M059J (cell line): ENCODE measurements at regions not wholly inside any gene's neighbourhood (a gene's known extent, or its start where the extent isn't known, plus 50 kb on each side); places are given as distances from the start of the nearest gene placed in this dataset.
A peak's percentile ranks its signal among the peaks of the same experiment; 100 is the strongest.
"Not testable (repeated sequence)": the region's sequence is repeated elsewhere in the genome, so short reads cannot be mapped to it uniquely, and the experiment has no call there.

Experiments used
- DNase-seq: peaks from one replicate; pipeline ENCODE4 v3.0.0-alpha.2; 2012; ENCODE audit warnings: low read depth

DNA sequence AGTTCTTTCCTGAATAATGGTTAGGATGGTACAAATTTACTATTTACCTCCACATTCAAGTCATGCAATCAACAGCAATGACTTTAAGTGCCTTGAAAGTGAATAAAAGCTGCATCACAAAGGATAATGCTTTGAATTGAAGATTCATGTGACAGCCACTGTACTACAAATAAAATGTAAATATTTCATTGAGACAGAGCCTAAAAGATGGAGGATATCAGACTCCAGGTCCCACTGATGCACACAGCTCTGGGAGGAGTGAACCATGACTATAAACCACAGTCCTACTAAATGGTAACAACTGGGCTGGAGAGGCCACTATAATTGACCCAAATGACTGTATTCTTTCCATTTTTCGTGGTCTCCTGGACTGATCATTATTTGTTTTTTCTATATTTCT lies 576.9 kb downstream of the ADCYAP1 start:
- no peak for DNase-seq

DNA sequence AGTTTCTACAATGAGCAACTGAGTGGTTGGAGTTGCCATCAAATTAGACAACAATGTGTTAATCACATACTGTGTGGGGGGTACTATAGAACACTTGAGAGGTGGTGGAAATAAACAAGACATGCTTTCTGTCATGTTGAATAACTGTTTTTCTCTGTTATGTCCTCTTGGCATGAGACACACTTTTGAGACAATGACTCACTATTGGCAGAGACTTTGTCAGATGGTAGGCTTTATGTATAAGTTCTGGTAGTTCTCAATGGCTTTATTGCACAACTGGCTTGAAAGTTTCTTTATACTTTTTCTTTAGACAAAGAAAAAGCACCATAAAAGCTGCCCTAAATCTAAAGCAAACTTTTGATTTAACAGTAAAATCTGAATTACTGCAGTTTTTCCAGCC lies 578.7 kb downstream of the ADCYAP1 start:
- peak; percentile 14 for DNase-seq

GRCh38 chr18:1487457-1487856 lies 582.8 kb downstream of the ADCYAP1 start:
- DNase-seq: no peak

DNA sequence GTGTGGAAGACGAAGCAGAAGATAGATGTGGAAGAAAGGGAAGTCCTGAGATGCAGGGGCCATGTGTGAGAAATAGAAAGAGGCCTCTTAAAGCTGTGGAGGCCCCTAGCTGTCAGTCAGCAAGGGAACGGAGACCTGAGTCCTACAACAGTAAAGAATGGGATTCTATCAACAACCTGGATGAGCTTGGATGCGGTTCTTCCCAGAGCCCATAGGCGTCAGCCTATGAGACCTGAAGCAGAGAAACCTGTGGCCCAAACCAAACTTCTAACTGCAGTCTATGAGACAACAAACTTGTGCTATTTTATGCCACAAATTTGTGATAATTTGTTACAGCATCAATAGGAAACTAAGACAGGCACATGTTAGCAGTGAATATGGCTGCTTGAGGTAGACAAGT lies 583.7 kb downstream of the ADCYAP1 start:
- no peak for DNase-seq

DNA sequence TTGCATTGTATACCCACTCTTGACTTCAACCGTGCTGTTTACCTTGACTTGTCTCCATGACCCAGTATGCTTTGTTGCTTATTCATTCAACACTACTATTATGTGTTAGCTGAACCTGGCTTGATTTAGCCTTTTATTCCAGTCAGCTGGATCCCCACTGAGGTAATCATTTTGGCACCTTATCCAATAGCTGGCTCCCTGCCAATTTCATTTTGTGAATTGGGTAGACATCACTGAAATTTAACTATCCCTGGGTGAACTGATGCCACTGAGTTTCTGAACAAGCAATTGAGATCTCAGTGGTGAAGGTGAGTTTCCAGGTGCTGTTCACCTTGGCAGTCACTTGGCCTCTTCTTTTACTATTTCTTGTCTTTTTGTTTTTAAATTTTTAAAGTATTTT lies 584.3 kb downstream of the ADCYAP1 start:
- no peak for DNase-seq

DNA sequence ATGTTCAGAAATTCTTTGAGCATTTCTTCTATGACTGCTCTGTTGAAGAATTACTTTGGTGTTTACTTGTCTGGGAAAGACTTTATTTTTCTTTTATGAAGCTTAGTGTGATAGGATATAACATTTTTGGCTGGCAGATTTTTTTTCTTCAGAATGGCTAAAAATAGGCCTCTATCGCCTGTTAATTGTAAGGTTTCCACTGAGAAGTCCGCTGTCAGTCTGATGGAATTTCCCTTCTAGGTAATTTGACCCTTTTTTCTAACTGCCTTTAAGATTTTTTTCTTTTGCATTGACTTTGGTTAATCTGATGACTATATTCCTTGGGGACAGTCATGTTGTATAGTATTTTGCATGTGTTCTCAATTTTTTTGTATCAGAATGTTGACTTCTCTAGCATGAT lies 590.7 kb downstream of the ADCYAP1 start:
- DNase-seq: no peak

DNA sequence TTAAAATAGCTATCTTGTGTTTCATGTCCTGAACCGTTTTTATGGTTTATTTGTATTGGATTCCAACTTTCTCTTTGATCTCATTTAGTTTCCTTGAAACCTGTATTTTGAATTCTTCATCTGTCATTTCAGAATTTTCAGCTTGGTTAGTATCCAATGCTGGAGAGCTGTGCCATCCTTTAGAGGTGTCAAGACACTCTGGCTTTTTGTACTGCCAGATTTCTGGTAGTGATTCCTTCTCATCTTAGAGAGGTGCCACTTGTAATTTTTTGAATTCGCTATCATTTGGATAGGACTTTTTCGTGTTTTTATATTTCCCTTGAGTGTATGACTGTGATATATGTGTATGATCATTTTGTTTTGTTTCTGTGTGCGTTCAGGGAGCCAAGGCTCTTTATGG lies 591.4 kb downstream of the ADCYAP1 start:
- DNase-seq: no peak

GRCh38 chr18:1498216-1498615 lies 593.5 kb downstream of the ADCYAP1 start:
- DNase-seq: no peak

DNA sequence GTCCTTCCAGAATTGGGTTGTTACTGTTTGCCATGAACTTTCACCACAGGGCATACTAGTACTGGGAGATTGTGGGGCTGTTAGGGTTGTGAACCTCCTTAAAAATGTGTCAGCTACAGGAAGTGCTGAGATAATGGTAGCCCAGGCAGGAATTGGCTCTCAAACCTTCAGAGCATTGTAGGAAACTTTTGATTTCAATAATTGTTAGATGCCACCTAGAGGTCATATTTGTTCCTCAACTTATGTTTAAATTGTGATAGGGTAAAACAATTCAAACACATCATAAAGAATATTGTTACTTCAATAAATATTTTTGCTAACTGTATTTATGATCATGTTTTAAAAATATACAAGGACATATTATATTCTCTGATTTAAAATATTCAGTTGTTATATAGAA lies 594.6 kb downstream of the ADCYAP1 start:
- no peak for DNase-seq

DNA sequence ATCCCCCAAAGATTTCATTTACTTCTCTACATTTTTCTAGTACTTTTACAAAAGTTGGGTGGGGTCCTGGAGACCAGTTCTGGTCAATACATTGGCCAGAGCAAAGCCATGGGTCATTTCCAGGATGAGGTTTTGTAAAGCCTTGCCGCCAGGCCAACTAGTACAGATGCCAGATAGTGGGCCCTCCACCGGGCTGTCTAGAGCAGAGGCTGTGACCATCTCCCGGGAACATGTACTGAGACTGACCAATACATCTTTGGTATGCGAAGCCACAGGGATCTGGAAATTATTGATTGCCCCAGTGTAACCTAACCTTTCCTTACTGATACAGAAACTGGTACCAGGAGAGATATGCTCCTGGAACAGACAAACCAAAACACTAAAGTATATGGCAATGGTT lies 599.2 kb downstream of the ADCYAP1 start:
- DNase-seq: no peak

GRCh38 chr18:1505856-1506255 lies 601.2 kb downstream of the ADCYAP1 start:
- no peak for DNase-seq

GRCh38 chr18:1510542-1511179 lies 606.0 kb downstream of the ADCYAP1 start:
- no peak for DNase-seq

DNA sequence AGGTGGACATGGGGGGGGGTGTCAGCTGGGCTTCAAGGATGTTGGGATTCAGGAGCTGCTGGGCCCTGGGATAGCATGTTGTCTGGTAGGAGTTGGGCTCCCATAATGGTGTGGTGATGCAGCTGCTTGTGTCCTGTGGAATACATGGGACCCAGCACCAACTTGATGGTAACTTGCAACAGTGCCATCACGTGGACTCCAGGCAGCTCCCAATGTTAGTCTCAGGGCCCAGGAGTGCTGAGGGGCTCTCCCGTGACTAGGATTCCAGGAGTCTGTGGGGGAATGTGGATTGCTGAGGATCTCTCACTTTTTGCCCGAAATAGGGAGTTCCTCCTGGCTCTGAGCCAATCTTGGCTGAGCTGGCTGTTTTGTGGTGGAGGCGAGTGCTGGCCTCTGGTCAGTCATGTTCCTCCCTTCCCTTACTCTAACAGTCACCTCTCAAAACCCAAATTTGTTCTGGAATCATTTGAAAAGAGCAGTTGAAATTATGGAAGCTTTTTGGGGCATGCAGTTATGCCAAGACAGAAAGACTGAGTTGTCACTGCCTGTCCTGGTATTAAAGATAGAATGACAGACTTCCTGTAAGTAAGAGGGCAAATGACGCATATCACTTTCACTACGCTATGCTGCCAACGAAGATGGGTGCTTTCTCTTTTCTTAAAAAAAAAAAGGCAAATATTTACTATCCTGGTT lies 607.1 kb downstream of the ADCYAP1 start:
- no peak for DNase-seq

GRCh38 chr18:1513519-1513918 lies 608.8 kb downstream of the ADCYAP1 start:
- DNase-seq: peak; percentile 19

DNA sequence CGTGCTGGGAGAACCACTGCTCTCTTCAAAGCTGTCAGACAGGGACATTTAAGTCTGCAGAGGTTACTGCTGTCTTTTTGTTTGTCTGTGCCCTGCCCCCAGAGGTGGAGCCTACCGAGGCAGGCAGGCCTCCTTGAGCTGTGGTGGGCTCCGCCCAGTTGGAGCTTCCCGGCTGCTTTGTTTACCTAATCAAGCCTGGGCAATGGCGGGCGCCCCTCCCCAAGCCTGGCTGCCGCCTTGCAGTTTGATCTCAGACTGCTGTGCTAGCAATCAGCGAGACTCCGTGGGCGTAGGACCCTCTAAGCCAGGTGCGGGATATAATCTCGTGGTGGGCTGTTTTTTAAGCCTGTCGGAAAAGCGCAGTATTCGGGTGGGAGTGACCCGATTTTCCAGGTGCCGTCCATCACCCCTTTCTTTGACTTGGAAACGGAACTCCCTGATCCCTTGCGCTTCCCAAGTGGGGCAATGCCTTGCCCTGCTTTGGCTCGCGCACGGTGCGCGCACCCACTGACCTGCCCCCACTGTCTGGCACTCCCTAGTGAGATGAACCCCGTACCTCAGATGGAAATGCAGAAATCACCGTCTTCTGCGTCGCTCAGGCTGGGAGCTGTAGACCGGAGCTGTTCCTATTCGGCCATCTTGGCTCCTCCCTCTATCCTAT lies 617.0 kb downstream of the ADCYAP1 start:
- not testable (repeated sequence) for DNase-seq

DNA sequence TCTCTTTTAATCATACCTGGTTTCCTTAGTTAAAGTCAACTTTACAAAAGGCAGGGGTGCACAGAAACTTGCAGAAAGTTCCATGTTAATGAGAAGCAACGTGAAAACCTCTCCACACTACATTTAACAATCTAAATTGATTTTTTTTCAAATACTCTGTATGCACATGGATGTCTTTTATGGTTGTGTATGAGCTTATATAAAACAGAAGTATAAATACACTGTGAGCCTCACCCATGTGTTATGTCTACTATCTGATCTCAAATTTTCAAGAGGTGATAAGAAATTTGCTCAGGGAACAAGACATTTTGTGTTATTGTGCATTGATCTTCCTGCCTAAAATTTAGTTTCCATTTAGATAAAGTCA lies 617.6 kb downstream of the ADCYAP1 start:
- DNase-seq: no peak

GRCh38 chr18:1526991-1527390 lies 622.3 kb downstream of the ADCYAP1 start:
- peak; percentile 3 for DNase-seq

- DNase-seq: no peak
These were observed 623.1 kb downstream of the ADCYAP1 start for GRCh38 chr18:1527805-1528204.

DNA sequence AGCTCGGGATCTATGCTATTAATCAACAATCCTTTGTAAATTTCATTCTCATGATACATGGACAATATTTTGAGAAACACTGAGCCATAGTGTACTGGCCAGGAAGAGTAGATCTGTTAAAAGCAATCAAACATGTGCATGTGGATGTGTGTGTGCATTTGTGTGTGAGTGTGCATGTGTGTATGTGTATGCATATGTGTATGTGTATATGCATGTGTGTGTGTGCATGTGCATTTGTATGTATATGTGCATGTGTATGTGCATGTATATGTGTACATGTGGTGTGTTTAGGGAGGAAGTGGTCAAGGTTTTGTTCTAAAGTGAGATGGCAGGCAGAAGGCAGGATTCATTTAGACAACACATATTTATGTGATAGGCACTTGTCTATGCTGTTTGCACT lies 623.8 kb downstream of the ADCYAP1 start:
- DNase-seq: no peak

DNA sequence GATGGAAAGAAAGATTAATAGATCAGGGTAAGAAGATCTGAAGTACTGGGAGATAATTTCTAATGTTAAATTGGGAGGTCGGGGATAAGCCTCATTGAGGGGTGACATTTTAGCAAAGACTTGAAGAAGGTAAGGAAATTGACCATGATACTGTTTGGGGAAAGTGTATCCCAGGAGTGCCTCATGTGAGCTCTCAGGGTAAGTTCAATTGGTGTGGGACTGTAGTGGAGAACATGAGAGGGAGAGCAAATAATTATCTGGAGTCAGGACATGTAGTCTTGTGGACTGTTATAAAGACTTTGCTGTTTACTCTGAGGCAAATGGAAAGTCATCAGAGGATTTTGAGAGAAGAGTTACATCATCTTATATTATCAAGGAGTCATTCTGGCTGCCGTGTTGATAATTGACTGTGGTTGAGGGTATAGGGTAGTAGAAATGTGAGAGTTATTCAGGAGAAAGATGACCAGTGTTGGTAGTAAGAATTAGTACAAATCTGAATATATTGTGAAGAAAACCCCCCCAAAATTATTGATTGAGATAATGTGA lies 624.4 kb downstream of the ADCYAP1 start:
- DNase-seq: no peak

DNA sequence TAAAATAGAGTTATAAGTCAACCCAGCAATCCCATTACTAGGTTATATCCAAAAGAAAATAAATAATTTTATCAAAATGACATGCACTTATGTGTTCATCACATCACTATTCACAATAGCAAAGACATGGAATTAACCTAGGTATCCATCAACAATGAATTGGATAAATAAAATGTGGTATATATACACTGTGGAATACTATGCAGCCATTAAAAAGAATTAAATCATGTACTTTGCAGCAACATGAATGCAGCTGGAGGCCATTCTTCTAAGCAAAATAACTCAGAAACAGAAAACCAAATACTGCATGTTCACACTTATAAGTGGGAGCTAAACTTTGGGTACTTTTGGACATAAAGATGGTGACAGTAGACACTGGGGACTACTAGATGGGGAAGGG lies 626.0 kb downstream of the ADCYAP1 start:
- no peak for DNase-seq

- no peak for DNase-seq
These were observed 634.6 kb downstream of the ADCYAP1 start for GRCh38 chr18:1539276-1539675.

GRCh38 chr18:1541478-1541877 lies 636.8 kb downstream of the ADCYAP1 start:
- DNase-seq: no peak
